ENCODE measurements at regions not wholly inside any gene's neighbourhood (a gene's known extent, or its start where the extent isn't known, plus 50 kb on each side); places are given as distances from the start of the nearest gene placed in this dataset.

DNA sequence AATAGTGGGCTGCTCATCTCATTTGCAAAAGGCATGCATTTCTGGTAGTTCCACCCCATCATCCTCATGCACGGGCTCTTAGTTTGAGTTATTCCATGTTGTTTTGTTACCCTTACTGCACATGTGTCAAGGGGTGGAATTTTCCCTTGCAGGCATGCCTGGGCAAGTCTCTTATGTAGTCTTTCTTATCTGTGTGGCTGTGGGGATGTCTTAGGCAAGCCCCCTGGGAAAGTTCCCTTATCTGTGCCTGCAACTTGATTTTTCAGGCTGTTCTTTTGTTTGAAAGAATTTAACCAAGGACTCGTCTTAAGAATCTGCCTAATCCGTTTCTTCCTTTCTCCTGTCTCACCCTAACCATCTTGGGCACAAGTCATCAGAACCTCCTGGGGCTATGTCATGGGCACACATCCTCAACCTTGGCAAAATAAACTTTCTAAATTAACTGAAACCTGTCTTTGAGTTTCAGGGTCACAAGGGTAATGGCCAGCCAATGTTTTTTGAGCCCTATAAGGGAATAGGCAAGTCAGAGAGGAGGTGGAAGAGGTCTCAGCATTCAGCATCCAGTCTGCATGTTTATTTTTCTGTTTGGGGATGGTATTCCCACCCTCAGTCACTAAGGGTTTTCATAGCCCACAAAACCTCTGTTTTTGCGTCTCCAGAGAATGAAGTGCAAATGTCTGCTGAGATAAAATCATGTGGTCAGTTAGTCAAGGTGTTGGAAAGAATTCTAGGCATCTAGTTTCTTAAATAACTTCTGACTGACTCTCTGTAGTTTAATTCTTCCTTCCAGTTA, 579.7 kb downstream of the PLA2G4A start:
- TF ChIP-seq, protein P1, sequence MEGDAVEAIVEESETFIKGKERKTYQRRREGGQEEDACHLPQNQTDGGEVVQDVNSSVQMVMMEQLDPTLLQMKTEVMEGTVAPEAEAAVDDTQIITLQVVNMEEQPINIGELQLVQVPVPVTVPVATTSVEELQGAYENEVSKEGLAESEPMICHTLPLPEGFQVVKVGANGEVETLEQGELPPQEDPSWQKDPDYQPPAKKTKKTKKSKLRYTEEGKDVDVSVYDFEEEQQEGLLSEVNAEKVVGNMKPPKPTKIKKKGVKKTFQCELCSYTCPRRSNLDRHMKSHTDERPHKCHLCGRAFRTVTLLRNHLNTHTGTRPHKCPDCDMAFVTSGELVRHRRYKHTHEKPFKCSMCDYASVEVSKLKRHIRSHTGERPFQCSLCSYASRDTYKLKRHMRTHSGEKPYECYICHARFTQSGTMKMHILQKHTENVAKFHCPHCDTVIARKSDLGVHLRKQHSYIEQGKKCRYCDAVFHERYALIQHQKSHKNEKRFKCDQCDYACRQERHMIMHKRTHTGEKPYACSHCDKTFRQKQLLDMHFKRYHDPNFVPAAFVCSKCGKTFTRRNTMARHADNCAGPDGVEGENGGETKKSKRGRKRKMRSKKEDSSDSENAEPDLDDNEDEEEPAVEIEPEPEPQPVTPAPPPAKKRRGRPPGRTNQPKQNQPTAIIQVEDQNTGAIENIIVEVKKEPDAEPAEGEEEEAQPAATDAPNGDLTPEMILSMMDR (IDR thresholded peaks at IDR 0.05; ENCODE audit: poor library complexity, severe bottlenecking) = no peak
- TF ChIP-seq EP300 (conservative IDR thresholded peaks at IDR 0.05; ENCODE audit: poor library complexity, severe bottlenecking) (no peak), RAD21 (conservative IDR thresholded peaks at IDR 0.05) (no peak), POLR2AphosphoS5 (IDR thresholded peaks at IDR 0.05) (no peak), TAF1 (IDR thresholded peaks at IDR 0.05; ENCODE audit: low read depth) (no peak), MXI1 (conservative IDR thresholded peaks at IDR 0.05; ENCODE audit: poor library complexity, severe bottlenecking) (no peak), REST (IDR thresholded peaks at IDR 0.05; ENCODE audit: borderline replicate concordance) (no peak)
